ENCODE measurements at regions not wholly inside any gene's neighbourhood (a gene's known extent, or its start where the extent isn't known, plus 50 kb on each side); places are given as distances from the start of the nearest gene placed in this dataset.
"Not testable (repeated sequence)": the region's sequence is repeated elsewhere in the genome, so short reads cannot be mapped to it uniquely, and the experiment has no call there.

GRCh38 chr2:199216253-199216652 is 241.5 kb downstream of the SATB2 start:
- no peak for DNase-seq

- no peak for DNase-seq
Measured at GRCh38 chr2:199207011-199207410, 250.7 kb downstream of the SATB2 start.

GRCh38 chr2:199206536-199206935 is 251.2 kb downstream of the SATB2 start:
- DNase-seq = no peak

GRCh38 chr2:199202964-199203363 is 254.8 kb downstream of the SATB2 start:
- no peak for DNase-seq

GRCh38 chr2:199201539-199201938 is 256.2 kb downstream of the SATB2 start:
- no peak for DNase-seq

GRCh38 chr2:199199797-199200196 is 257.9 kb downstream of the SATB2 start:
- no peak for DNase-seq

- no peak for DNase-seq
Measured at GRCh38 chr2:199197448-199197847, 260.3 kb downstream of the SATB2 start.

- no peak for DNase-seq
Measured at GRCh38 chr2:199196686-199197085, 261.1 kb downstream of the SATB2 start.

GRCh38 chr2:199195927-199196502 is 261.7 kb downstream of the SATB2 start:
- no peak for DNase-seq

- no peak for DNase-seq
Measured at GRCh38 chr2:199191461-199191860, 266.3 kb downstream of the SATB2 start.

- no peak for DNase-seq
Measured at GRCh38 chr2:199189229-199189628, 268.5 kb downstream of the SATB2 start.

GRCh38 chr2:199186301-199186751 is 271.4 kb downstream of the SATB2 start:
- no peak for DNase-seq

- not testable (repeated sequence) for DNase-seq
Measured at GRCh38 chr2:199185174-199185573, 272.6 kb downstream of the SATB2 start.

- no peak for DNase-seq
Measured at GRCh38 chr2:199163613-199164458, 293.9 kb downstream of the SATB2 start.

GRCh38 chr2:199160677-199161465 is 296.9 kb downstream of the SATB2 start:
- DNase-seq = no peak

GRCh38 chr2:199160081-199160480 is 297.7 kb downstream of the SATB2 start:
- DNase-seq = no peak

GRCh38 chr2:199148076-199148845 is 309.5 kb downstream of the SATB2 start:
- no peak for DNase-seq

- no peak for DNase-seq
Measured at GRCh38 chr2:199147216-199147615, 310.5 kb downstream of the SATB2 start.

GRCh38 chr2:199144546-199144945 is 313.2 kb downstream of the SATB2 start:
- DNase-seq = no peak

- DNase-seq = no peak
Measured at GRCh38 chr2:199144036-199144435, 313.7 kb downstream of the SATB2 start.

- DNase-seq = no peak
Measured at GRCh38 chr2:199136681-199137080, 321.1 kb downstream of the SATB2 start.

GRCh38 chr2:199136242-199136641 is 321.5 kb downstream of the SATB2 start:
- DNase-seq = no peak

- no peak for DNase-seq
Measured at GRCh38 chr2:199131876-199132275, 325.9 kb downstream of the SATB2 start.
